OCI-LY1 (cell line): ENCODE measurements at regions not wholly inside any gene's neighbourhood (a gene's known extent, or its start where the extent isn't known, plus 50 kb on each side); places are given as distances from the start of the nearest gene placed in this dataset.

Experiments used
- EZH2 ChIP-seq: fragments of 200-600 bp; sonication (generic), shearing (Covaris generic); IDR thresholded peaks from 2 replicates; pipeline ENCODE4 v1.8.0; 2017; ENCODE audit warnings: borderline replicate concordance, mixed run types, mild to moderate bottlenecking, antibody characterized with exemption, low read length, moderate library complexity, mixed read lengths
- TF ChIP-seq, protein P1 (sequence below): fragments of 200-600 bp; sonication (generic), shearing (Covaris generic); IDR thresholded peaks from 2 replicates; pipeline ENCODE4 v1.5.1; 2017; ENCODE audit warnings: mild to moderate bottlenecking, antibody characterized with exemption, low read length, moderate library complexity, mixed read lengths

- TF ChIP-seq, protein P1, sequence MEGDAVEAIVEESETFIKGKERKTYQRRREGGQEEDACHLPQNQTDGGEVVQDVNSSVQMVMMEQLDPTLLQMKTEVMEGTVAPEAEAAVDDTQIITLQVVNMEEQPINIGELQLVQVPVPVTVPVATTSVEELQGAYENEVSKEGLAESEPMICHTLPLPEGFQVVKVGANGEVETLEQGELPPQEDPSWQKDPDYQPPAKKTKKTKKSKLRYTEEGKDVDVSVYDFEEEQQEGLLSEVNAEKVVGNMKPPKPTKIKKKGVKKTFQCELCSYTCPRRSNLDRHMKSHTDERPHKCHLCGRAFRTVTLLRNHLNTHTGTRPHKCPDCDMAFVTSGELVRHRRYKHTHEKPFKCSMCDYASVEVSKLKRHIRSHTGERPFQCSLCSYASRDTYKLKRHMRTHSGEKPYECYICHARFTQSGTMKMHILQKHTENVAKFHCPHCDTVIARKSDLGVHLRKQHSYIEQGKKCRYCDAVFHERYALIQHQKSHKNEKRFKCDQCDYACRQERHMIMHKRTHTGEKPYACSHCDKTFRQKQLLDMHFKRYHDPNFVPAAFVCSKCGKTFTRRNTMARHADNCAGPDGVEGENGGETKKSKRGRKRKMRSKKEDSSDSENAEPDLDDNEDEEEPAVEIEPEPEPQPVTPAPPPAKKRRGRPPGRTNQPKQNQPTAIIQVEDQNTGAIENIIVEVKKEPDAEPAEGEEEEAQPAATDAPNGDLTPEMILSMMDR: no peak
- no peak for TF ChIP-seq EZH2
Observed at GRCh38 chr1:166410083-166410385, 243.2 kb upstream of the FAM78B start.
